ENCODE measurements at regions not wholly inside any gene's neighbourhood (a gene's known extent, or its start where the extent isn't known, plus 50 kb on each side); places are given as distances from the start of the nearest gene placed in this dataset.

DNA sequence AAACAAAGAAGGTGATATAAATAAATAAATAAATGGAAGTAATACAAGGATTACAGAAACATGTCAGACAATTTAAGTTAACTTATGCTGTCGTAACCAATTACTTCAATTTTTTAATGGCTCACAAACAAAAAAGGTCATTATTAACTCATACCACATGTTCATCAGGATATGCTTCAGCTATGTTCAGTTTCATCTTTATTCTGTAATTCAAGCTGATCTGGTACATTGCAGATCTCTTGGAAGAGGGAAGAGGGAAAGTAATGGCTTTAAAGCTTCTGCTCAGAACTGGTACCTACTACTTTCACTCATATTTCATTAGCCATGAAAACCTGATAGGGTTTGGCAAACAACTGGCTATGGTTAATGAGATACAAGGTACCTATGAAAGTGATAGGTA is 67.6 kb upstream of the ERBB4 start:
- Histone ChIP-seq H3K27ac (no peak overlapping the region), H3K36me3 (no peaks in the 10 kb centered on the region), H3K27me3 (no peaks in the 10 kb centered on the region), H3K4me3 (no peak overlapping the region), H4K20me1 (no peaks in the 10 kb centered on the region), H3K9ac (no peak overlapping the region), H3K4me1 (no peaks in the 10 kb centered on the region; the same call in 1 of the 2 replicates), H3K4me2 (no peak overlapping the region), H3K9me3 (no peaks in the 10 kb centered on the region)
- no peak for TF ChIP-seq Cebpa-rat (IDR thresholded peaks at IDR 0.05)

DNA sequence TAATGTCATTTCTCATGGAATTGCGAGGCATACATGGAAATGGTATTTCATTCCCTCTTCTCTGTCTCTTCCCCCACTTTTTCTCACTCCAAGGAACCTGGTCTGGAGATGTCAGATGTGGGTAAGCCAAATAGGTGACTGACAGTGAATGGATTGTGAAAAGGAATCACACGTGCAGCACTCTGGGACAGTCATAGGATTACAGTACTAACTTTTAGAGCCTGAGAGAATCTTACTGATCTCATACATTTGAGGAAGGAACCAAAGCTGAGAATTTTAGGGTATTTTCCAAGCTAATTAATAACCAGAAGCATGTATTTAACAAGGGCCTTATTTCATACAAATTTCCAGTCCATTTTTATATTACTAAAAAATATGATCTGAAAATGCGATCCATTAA is 58.1 kb upstream of the ERBB4 start:
- Histone ChIP-seq H3K36me3 (no peaks in the 10 kb centered on the region), H3K9me3 (no peaks in the 10 kb centered on the region), H3K4me1 (no peaks in the 10 kb centered on the region; the same call in 1 of the 2 replicates), H3K27me3 (no peaks in the 10 kb centered on the region), H3K9ac (no peak overlapping the region), H4K20me1 (no peaks in the 10 kb centered on the region), H3K4me3 (no peak overlapping the region), H3K4me2 (no peak overlapping the region), H3K27ac (no peak overlapping the region)
- no peak for TF ChIP-seq Cebpa-rat (IDR thresholded peaks at IDR 0.05)

DNA sequence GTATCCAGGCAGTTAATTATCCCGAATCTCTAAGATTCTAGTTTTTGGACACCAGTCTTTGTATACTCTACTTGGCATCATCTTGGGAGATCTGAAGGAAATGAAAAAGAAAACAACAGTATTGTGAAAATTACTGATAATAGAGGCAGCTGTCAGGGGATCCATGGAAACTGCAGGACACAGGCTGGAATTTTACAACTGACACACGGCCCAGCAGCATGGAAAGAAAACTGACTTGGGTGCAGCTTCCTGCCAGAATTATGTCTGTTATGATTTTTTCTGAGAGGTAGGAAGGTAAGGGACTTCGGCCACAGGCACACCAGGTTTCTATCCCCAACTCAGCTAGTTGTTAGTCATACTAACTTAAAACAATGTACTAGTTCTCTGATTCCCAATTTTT is 57.7 kb upstream of the ERBB4 start:
- no peak overlapping the region for H3K4me3 ChIP-seq
- no peak for TF ChIP-seq Cebpa-rat (IDR thresholded peaks at IDR 0.05)

DNA sequence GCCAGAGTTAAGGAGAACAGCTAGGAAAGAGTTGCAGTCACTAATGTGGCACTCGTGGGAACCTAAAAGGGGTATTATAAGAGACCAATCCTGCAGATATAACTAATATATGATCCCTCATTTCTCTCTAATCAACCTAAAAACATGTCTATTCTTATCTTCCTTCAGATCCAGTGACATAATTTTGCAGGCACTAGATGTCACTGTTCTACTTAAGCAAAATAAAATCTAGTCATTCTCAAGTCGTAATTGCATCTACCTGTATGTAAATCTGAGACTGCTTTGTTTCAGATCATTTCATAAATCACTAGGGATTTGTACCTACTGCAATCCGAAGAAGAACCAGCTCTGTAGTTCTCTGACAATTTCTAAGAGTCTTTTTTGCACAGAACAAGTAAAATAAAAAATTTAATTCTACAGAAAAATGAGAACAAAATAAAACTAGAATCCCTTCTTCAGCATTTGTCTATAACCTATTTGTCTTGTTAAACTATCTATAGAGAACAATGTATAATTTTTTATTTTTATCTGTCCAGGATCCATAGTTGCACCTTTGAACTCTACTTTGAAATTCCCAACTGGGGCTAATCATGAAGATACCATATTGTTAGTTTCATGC is 56.5 kb upstream of the ERBB4 start:
- Histone ChIP-seq H3K4me1 (no peaks in the 10 kb centered on the region), H4K20me1 (no peaks in the 10 kb centered on the region), H3K4me2 (no peak overlapping the region), H3K4me3 (no peak overlapping the region), H3K9me3 (no peaks in the 10 kb centered on the region), H3K9ac (no peak overlapping the region), H3K36me3 (no peaks in the 10 kb centered on the region), H3K27ac (no peak overlapping the region), H3K27me3 (no peaks in the 10 kb centered on the region)
- TF ChIP-seq Cebpa-rat (IDR thresholded peaks at IDR 0.05): no peak

More for the DNA sequence above, 57.7 kb upstream of the ERBB4 start:
- Histone ChIP-seq H3K27ac (no peak overlapping the region), H3K9ac (no peak overlapping the region), H3K27me3 (no peaks in the 10 kb centered on the region), H4K20me1 (no peaks in the 10 kb centered on the region), H3K4me2 (no peak overlapping the region), H3K9me3 (no peaks in the 10 kb centered on the region), H3K36me3 (no peaks in the 10 kb centered on the region), H3K4me1 (no peaks in the 10 kb centered on the region; the same call in 1 of the 2 replicates)

DNA sequence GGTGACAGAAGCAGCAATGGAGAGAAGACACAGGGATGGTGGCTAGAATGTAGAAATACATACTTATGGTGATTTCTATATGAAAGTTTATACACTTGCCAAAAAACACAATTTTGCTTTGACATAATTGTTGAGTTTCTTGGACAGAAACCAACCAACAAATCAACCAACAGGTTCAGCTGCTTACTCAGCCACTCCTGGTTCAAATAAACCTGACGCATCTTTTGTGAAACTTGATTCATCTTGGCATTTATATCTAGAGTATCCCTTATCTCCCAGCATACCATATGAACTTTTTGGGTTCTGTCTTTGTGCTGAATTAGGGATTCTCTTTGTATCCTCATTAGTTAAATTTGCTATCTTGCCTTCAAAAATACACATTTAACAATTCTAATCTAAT is 54.1 kb upstream of the ERBB4 start:
- no peak overlapping the region for H3K4me2 ChIP-seq
- no peaks in the 10 kb centered on the region for H4K20me1 ChIP-seq
- no peaks in the 10 kb centered on the region for H3K9me3 ChIP-seq
- H3K4me1 ChIP-seq: no peaks in the 10 kb centered on the region
- TF ChIP-seq Cebpa-rat (IDR thresholded peaks at IDR 0.05): no peak
- H3K27ac ChIP-seq: no peak overlapping the region
- no peak overlapping the region for H3K4me3 ChIP-seq
- no peaks in the 10 kb centered on the region for H3K36me3 ChIP-seq
- H3K27me3 ChIP-seq: no peaks in the 10 kb centered on the region
- no peak overlapping the region for H3K9ac ChIP-seq
